Epithelial cell of esophagus (primary cell): ENCODE measurements at regions not wholly inside any gene's neighbourhood (a gene's known extent, or its start where the extent isn't known, plus 50 kb on each side); places are given as distances from the start of the nearest gene placed in this dataset.

Source experiments
- DNase-seq: peaks from one replicate; pipeline ENCODE4 v3.0.0; 2010; ENCODE audit warnings: low read depth
- H3K4me3 ChIP-seq: 2 replicates; pipeline ENCODE4 v1.5.1; 2011; ENCODE audit warnings: mild to moderate bottlenecking, low read length, control low read depth
- TF ChIP-seq, protein P1 (sequence below): IDR thresholded peaks from 2 replicates; pipeline ENCODE4 v1.5.1; 2011; ENCODE audit warnings: low read depth, mild to moderate bottlenecking, low read length, control low read depth, inconsistent platforms; ENCODE audit not compliant: insufficient read depth; ENCODE audit errors: missing control alignments

DNA sequence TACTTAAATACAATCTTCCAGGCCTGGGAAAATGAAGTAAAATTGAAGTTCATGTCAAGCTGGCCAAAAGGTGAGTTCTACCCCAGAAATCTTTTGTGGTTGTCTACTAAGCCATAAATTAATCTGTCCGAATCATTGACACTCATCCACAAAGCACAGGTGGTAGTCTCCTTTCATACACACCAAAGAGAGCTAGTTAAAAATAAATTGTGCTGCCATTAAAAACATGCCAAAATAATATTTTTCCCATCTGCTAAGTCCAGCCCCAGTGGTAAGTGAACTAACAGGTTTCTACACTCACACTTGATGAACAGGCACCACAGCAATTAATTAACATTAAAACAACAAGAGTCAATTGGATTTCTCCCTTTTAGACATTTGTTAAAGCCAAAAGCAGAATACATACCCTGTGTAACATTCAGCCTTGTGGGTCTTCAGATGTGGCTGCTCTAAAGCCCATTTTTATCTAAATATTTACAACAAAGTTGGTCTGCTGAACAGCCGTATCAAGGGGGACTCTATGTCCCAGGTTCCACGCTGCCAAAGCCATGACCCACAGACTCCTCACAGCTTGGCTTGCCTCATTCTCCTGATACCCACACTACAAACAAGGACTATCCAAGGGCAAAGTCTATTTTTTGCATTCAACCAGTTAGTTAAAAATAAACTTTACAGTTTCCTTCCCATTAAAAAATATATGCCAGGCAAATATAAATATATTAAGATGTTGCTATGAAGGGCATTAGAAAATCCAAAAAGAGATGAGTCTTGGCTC lies 490.4 kb downstream of the BMP2 start:
- H3K4me3 ChIP-seq, result no peak overlapping the region
- DNase-seq, result no peak
- TF ChIP-seq, protein P1, sequence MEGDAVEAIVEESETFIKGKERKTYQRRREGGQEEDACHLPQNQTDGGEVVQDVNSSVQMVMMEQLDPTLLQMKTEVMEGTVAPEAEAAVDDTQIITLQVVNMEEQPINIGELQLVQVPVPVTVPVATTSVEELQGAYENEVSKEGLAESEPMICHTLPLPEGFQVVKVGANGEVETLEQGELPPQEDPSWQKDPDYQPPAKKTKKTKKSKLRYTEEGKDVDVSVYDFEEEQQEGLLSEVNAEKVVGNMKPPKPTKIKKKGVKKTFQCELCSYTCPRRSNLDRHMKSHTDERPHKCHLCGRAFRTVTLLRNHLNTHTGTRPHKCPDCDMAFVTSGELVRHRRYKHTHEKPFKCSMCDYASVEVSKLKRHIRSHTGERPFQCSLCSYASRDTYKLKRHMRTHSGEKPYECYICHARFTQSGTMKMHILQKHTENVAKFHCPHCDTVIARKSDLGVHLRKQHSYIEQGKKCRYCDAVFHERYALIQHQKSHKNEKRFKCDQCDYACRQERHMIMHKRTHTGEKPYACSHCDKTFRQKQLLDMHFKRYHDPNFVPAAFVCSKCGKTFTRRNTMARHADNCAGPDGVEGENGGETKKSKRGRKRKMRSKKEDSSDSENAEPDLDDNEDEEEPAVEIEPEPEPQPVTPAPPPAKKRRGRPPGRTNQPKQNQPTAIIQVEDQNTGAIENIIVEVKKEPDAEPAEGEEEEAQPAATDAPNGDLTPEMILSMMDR, result no peak

GRCh38 chr20:7262803-7263202 lies 495.3 kb downstream of the BMP2 start:
- DNase-seq, result no peak
- no peak overlapping the region for H3K4me3 ChIP-seq
- TF ChIP-seq, protein P1, result no peak

GRCh38 chr20:7264137-7264536 lies 496.7 kb downstream of the BMP2 start:
- DNase-seq, result peak; percentile 73
- no peak overlapping the region for H3K4me3 ChIP-seq
- TF ChIP-seq, protein P1, result no peak

DNA sequence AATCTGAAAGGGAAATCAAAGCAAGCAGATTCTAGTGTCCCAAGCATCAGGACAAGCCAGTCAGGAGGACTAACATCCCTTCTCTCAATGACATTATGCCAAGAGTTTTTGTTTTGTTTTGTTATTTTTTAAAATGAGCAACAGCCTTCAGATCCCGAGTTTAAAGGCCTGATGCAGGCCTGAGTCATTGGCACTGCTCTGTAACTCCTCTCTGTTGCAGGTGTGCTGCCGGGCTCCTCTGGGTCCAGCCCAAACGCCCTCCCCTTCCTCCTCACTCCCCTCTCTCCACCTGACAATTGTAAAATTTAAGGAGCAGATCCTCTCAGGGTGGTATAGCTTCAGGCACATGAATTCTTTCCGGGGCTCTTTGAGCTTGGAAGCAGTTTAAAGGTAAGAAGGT lies 502.0 kb downstream of the BMP2 start:
- no peak overlapping the region for H3K4me3 ChIP-seq
- DNase-seq, result peak; percentile 49

DNA sequence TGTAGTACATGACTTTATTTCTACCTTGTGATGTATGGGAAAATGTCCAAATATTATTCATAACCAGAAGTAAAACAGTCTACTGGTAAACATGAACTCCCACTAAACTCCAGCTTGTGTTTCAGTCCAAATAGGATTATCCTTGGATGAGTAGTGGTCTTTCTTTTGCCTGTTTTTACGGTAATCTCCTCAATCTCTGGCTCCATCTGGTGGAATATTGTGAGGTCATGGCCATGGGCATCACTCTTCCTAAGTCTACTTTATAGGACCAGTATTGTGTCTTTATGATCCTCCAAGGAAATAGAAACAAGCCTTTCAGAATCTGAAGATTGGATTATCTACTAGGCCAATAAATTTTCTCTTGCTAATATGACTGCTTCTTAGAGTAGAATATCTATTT lies 505.0 kb downstream of the BMP2 start:
- DNase-seq, result no peak
- no peak overlapping the region for H3K4me3 ChIP-seq
- TF ChIP-seq, protein P1, result peak; percentile 32

More for the DNA sequence above, 502.0 kb downstream of the BMP2 start:
- TF ChIP-seq, protein P1, result no peak

- DNase-seq, result peak; percentile 61
- TF ChIP-seq, protein P1, result no peak
- H3K4me3 ChIP-seq, result no peak overlapping the region
Measured at GRCh38 chr20:7274870-7275269, 507.4 kb downstream of the BMP2 start.
